Gastroesophageal sphincter (tissue), 4 donors: ENCODE measurements at regions not wholly inside any gene's neighbourhood (a gene's known extent, or its start where the extent isn't known, plus 50 kb on each side); places are given as distances from the start of the nearest gene placed in this dataset.

Experiments
- ATAC-seq: fragments of 150-250 bp; one replicate; pipeline ENCODE4 v1.9.1; 2016; ENCODE audit warnings: mild to moderate bottlenecking, moderate library complexity
- H3K27ac ChIP-seq, 4 donors: fragments of 200-600 bp; sonication (generic) in 3 of 4; 1 replicate in 3 of 4; 2 replicates in 1 of 4; pipeline ENCODE4 v1.5.1; 2016 to 2019
- H3K27me3 ChIP-seq: fragments of 200-600 bp; sonication (generic); one replicate; pipeline ENCODE4 v1.5.1; 2019
- H3K36me3 ChIP-seq, 2 donors: fragments of 200-600 bp; sonication (generic); one replicate each; pipeline ENCODE4 v1.5.1; 2019; ENCODE audit warnings: control low read depth in 1 of 2
- H3K4me1 ChIP-seq, 3 donors: fragments of 200-600 bp; sonication (generic); 1 replicate in 2 of 3; 2 replicates in 1 of 3; pipeline ENCODE4 v1.5.1; 2016 to 2019; ENCODE audit warnings: control low read depth in 2 of 3
- H3K4me3 ChIP-seq, 2 donors: fragments of 200-600 bp; sonication (generic); one replicate each; pipeline ENCODE4 v1.5.1; 2019; ENCODE audit warnings: mild to moderate bottlenecking in 1 of 2, moderate library complexity in 1 of 2
- H3K9me3 ChIP-seq, 3 donors: fragments of 200-600 bp; sonication (generic); one replicate each; pipeline ENCODE4 v1.5.1; 2017 to 2019; ENCODE audit warnings: control low read depth in 2 of 3
- CTCF ChIP-seq, 4 experiments: fragments of 200-600 bp in 2 of 4; fragments of 450-650 bp in 2 of 4; sonication (generic) in 1 of 4; IDR thresholded peaks; one replicate each; pipeline ENCODE4 v1.5.1; 2017 to 2019; ENCODE audit warnings: antibody characterized with exemption in 4 of 4, mild to moderate bottlenecking in 2 of 4, moderate library complexity in 2 of 4
- EP300 ChIP-seq: sonication (generic); formaldehyde crosslinking; IDR thresholded peaks from one replicate; pipeline ENCODE4 v1.6.1; 2017; ENCODE audit warnings: antibody characterized with exemption, mild to moderate bottlenecking
- POLR2A ChIP-seq, 2 donors: fragments of 450-650 bp; IDR thresholded peaks; one replicate each; pipeline ENCODE4 v1.6.1; 2017; ENCODE audit warnings: antibody characterized with exemption in 2 of 2, mild to moderate bottlenecking in 2 of 2, moderate library complexity in 1 of 2
- POLR2AphosphoS5 ChIP-seq: sonication (generic); formaldehyde crosslinking; IDR thresholded peaks from one replicate; pipeline ENCODE4 v1.6.1; 2017; ENCODE audit warnings: antibody characterized with exemption
- WGBS, 2 donors: methylation state at CpG; one replicate each; pipeline ENCODE4 v1.1.5; 2018; ENCODE audit warnings: low coverage in 1 of 2; 5-methylcytosine and 5-hydroxymethylcytosine counted together

- no peak for ATAC-seq
- 74 to 93% methylated on average over 5 of the region's 5 CpGs for WGBS, 2 donors
- no peaks in the 10 kb centered on the region for H3K9me3 ChIP-seq
- TF ChIP-seq POLR2AphosphoS5: no peak
- TF ChIP-seq POLR2A (IDR thresholded peaks at IDR 0.05): no peak
- TF ChIP-seq CTCF (IDR thresholded peaks at IDR 0.05): no peak
- no peak for TF ChIP-seq EP300
- H3K4me1 ChIP-seq: peaks cover 3 to 22% (median 6%) of the 10 kb centered on the region in 3 donors
- no peak overlapping the region for H3K27ac ChIP-seq
- no peaks in the 10 kb centered on the region for H3K27me3 ChIP-seq
- H3K36me3 ChIP-seq: no peaks in the 10 kb centered on the region
- H3K4me3 ChIP-seq: no peak overlapping the region
Measured at GRCh38 chr15:39235084-39235795, 345.6 kb upstream of the THBS1 start.

GRCh38 chr15:39236375-39236774 is 344.5 kb upstream of the THBS1 start:
- Histone ChIP-seq H3K4me1 (peaks cover 0 to 13% (median 0%) of the 10 kb centered on the region in 3 donors), H3K36me3 (no peaks in the 10 kb centered on the region), H3K4me3 (no peak overlapping the region), H3K27ac (no peak overlapping the region), H3K9me3 (no peaks in the 10 kb centered on the region), H3K27me3 (no peaks in the 10 kb centered on the region)
- TF ChIP-seq POLR2A (IDR thresholded peaks at IDR 0.05): no peak
- TF ChIP-seq EP300: no peak
- no peak for TF ChIP-seq POLR2AphosphoS5
- no peak for TF ChIP-seq CTCF (IDR thresholded peaks at IDR 0.05)
- ATAC-seq: no peak

- no peak for ATAC-seq
- no peaks in the 10 kb centered on the region for H3K27me3 ChIP-seq
- H3K9me3 ChIP-seq: no peaks in the 10 kb centered on the region
- H3K4me3 ChIP-seq: no peak overlapping the region
- no peak overlapping the region for H3K27ac ChIP-seq
- H3K4me1 ChIP-seq: no peaks in the 10 kb centered on the region
- WGBS, 2 donors: 88 to 95% methylated on average over 6 of the region's 6 CpGs
- no peak for TF ChIP-seq POLR2AphosphoS5
- TF ChIP-seq CTCF (IDR thresholded peaks at IDR 0.05): no peak
- no peak for TF ChIP-seq EP300
- no peak for TF ChIP-seq POLR2A (IDR thresholded peaks at IDR 0.05)
- H3K36me3 ChIP-seq: no peaks in the 10 kb centered on the region
Measured at GRCh38 chr15:39238443-39238842, 342.4 kb upstream of the THBS1 start.

GRCh38 chr15:39239562-39239961 is 341.3 kb upstream of the THBS1 start:
- no peak overlapping the region for H3K27ac ChIP-seq
- 89 to 100% methylated on average over 1 of the region's 1 CpG for WGBS, 2 donors
- H3K4me1 ChIP-seq: no peaks in the 10 kb centered on the region
- no peaks in the 10 kb centered on the region for H3K27me3 ChIP-seq
- no peaks in the 10 kb centered on the region for H3K9me3 ChIP-seq
- ATAC-seq: no peak
- no peaks in the 10 kb centered on the region for H3K36me3 ChIP-seq
- no peak overlapping the region for H3K4me3 ChIP-seq
- TF ChIP-seq CTCF (IDR thresholded peaks at IDR 0.05) (no peak), POLR2A (IDR thresholded peaks at IDR 0.05) (no peak), POLR2AphosphoS5 (no peak), EP300 (no peak)

- Histone ChIP-seq H3K9me3 (no peaks in the 10 kb centered on the region), H3K36me3 (no peaks in the 10 kb centered on the region), H3K27me3 (no peaks in the 10 kb centered on the region), H3K27ac (no peak overlapping the region), H3K4me1 (no peaks in the 10 kb centered on the region), H3K4me3 (no peak overlapping the region)
- ATAC-seq: no peak
- TF ChIP-seq POLR2A (IDR thresholded peaks at IDR 0.05) (no peak), POLR2AphosphoS5 (no peak), EP300 (no peak), CTCF (IDR thresholded peaks at IDR 0.05) (no peak)
Measured at GRCh38 chr15:39242345-39242744, 338.5 kb upstream of the THBS1 start.
